ENCODE measurements at regions not wholly inside any gene's neighbourhood (a gene's known extent, or its start where the extent isn't known, plus 50 kb on each side); places are given as distances from the start of the nearest gene placed in this dataset.
"Not testable (repeated sequence)": the region's sequence is repeated elsewhere in the genome, so short reads cannot be mapped to it uniquely, and the experiment has no call there.

DNA sequence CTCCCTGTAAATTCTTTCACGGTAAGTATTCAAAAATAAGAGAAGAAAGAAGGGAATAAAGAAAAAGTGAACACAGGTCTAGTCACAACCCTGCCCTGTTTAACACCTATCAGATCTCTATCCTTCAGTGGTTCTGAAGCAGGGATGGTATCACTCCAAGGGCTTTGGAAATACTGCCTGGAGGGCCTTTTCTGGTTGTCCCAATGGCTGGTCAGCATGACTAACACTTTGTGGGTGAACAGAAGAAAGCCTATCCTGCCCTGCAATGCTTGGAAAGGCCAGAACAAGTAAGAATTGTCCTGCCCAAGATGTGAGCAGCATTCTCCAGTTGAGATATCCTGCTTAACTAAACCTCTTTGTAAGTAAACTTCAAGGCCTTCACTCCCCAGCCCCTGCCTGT is 124.9 kb downstream of the TMEM167A start:
- DNase-seq: no peak

DNA sequence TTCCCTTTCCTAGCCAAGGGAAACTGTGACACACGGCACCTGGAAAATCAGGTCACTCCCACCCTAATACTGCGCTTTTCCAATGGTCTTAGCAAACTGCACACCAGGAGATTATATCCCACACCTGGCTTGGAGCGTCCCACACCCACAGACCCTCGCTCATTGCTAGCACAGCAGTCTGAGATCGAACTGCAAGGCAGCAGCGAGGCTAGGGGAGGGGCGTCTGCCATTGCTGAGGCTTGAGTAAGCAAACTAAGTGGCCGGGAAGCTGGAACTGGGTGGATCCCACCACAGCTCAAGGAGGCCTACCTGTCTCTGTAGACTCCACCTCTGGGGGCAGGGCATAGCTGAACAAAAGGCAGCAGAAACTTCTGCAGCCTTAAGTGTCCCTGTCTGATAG is 132.9 kb downstream of the TMEM167A start:
- DNase-seq: not testable (repeated sequence)

DNA sequence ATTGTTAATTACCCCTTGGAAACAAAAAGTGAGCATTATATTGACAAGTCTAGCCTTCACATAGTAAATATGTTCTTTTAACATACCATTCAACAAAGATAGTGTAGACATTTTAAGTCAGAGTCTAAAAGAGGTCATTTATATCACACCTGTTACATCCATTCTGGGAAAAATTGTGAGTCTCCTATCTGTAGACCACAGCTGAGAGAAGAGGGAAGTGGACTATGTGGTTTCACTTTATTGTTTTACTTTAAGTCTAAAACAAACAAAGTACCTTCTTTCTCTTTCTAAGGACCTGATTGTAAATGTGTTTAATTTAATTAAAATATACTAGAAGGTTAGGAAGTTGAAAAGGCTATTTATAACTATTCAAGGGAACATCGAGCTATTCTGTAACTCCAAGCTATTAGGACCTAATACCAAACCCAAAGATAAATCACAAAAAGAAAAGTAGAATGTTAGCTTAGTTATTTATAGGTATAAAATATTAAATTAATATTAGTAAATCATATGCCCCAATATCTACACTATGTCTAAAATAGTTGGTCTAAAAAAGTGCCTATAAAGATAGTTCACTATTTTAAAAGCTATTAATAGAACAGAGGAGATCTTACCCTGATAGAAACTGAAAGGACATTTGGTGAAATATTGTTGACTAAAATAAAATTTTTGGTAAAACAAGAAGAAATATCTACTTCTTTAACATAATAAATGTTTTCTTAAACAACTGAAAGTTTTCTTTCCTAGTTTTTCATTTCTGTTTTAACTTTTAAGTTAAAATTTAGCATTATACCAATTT is 134.9 kb downstream of the TMEM167A start:
- no peak for DNase-seq

DNA sequence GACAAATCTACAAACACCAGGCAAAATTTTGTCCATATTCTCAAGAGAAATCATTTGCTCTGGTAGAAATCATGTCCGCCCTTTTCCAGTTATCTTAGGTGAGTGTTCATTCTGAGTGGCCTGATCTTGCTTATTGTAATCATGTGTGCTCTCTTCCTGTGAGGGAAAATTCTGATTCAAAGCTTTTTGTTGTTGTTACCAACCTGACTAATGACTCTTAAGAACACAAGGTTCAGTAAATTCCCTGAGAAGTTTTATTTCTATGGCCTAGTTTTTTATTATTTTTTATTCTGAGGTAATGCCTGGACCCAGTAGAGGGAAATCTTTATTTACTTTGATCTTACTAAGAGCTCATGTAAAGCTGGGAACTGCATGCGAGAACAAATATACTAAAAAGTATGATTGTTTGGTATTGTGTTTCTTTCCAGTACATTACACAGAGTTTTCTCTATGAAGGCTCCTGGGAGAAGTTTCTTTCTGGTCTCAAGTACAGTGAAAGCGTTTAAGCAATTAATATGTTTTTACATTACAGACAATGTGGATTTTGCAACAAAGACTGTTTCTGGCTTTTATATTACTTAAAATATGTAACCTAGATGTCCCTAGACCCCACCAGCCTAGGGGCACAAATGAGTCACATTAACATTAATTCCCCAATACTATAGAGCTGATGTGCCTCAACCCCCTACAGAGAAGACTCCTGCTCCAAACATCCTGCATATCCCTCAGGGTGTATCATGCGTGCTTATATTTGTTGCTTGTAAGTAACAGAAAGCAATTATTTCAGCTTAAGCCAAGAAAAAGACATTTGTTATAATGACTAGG is 138.1 kb downstream of the TMEM167A start:
- no peak for DNase-seq

DNA sequence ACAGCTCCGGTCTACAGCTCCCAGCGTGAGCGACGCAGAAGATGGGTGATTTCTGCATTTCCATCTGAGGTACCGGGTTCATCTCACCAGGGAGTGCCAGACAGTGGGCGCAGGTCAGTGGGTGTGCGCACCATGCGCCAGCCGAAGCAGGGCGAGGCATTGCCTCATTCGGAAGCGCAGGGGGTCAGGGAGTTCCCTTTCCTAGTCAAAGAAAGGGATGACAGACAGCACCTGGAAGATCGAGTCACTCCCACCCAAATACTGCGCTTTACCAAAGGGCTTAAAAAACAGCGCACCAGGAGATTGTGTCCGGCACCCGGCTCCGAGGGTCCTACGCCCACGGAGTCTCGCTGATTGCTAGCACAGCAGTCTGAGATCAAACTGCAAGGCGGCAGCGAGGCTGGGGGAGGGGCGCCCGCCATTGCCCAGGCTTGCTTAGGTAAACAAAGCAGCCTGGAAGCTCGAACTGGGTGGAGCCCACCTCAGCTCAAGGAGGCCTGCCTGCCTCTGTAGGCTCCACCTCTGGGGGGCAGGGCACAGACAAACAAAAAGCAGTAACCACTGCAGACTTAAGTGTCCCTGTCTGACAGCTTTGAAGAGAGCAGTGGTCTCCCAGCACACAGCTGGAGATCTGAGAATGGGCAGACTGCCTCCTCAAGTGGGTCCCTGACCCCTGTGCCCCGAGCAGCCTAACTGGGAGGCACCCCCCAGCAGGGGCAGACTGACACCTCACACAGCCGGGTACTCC is 144.5 kb downstream of the TMEM167A start:
- DNase-seq: not testable (repeated sequence)

DNA sequence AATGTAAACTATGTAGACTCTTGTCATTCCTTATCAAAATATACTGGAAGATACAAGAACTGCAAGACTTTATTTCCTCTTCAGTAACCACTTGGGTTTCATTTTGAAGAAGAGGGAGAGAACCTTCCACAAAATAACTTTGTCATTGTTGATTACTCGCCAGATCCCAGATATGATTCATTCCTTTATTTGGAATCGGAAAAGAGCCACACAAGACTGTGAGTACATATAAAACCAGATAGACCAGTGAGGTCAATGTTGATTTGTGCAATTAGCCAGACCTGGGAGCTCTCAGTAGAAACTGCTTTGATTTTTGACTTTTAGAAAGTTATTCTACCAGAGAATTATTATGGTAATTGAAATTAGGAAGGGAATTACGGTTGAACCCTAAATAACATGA is 146.1 kb downstream of the TMEM167A start:
- DNase-seq: no peak

DNA sequence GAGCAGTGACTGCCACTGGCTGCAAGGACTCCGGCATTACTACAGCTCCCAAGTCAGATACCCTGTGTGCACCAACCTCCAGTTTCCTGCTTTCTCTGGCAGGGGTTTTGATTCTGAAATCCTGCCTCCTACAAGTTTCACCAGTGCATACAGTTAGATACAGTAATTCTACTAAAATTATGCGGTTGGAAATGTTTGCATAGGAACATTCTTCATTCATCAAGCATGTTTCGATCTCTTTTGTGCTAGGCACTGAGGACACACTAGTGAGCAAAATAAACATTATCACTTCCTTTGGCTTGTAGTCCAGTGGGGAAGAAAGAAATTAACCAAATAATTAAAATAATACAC is 152.2 kb downstream of the TMEM167A start:
- DNase-seq: no peak

DNA sequence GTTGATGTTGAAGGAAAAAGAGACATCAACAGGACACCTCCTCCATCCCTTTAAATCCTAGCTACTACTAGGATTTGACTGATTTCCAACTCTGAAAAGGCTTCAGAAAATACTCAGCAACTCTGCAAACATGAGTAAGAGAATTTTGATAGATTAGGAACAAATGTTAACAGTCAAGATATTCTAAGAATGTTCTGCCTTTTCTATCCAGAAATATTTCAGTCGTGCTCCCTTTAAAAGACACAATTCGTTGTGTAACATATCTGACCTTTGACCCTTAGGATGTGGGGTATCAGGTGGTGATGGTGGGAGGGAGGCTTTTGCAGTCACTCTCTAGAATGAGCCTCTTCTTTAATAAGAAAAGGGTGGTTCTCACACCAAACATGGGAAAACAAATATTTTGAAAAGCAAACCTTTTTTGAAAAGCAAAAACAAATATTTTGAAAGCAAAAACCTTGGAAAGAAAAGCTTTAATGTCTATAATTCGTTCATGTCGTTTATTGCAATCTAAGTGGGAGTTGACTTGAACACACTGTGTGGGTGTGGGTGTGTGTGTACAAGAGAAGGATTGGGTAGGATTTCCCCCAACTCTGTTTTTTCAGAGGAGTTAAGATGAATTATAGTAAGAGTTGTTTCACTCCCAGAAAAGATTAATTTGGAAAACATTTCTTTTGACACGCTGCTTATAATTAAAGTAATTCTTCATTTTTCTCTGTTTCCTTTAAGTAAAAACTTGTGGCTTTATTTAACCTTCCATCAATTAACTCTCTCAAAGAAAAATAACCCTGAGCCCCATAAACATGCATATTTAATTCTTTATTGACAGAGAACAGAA is 152.8 kb downstream of the TMEM167A start:
- no peak for DNase-seq

DNA sequence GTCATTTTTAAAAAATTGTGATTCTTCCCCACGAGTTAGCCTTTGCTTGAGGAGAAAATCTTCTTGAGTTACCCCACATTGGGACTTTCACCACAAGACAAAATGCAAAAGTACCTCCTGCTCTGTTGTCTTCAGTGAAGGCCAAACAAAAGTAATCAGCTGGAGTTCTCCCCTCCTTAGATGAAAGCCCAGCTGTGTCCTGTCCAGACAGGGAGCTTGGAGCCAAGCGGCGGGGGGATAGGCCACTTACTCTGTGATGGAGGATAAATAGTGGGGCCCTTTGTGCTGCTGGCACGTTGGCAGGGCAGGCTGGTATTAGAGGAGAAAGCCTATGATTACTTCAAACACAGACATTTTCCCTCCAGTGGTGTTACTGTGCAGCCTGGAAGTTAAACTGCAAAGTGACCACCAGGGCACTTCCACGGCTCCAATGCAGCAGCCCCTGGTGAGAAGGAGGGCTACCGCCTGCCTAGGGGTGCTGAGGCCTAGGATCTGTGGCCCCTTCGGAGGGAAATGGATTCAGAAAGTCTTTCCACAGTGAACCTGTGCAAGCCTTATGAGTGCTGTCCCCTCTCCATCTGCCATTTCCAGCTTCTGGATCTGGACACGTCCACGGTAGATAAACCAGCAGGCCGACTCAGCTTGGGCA is 155.0 kb downstream of the TMEM167A start:
- no peak for DNase-seq

DNA sequence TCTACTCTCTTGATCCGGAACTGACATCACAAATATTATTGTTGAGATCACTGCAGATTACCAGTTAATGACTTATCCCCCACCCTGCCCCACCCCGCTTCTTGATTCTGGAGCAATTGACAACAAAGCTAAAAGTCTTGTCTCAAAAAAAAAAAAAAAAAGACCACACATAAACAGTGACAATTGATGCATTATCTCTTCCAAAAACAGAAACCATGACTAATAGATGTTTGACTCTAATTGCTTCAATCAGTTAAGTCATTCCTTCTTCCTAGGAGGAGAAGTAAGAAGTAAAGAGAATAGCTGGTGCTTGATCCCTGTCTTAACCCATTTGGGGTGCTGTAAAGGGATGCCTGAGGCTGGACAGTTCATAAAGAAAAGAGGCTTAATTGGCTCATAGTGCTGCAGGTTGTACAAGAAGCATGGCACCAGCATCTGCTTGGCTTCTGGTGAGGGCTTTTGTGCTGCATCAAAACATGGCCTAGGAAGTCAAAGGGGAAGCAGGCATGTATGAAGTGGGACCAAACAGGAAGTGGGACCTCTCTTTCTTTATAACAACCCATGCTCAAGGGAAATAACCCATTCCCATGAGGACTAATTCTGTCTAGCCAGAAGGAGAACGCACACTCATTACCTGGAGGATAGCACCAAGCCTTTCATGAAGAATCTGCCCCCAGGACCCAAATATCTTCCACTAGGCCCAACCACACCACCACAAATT is 158.7 kb downstream of the TMEM167A start:
- DNase-seq: no peak

DNA sequence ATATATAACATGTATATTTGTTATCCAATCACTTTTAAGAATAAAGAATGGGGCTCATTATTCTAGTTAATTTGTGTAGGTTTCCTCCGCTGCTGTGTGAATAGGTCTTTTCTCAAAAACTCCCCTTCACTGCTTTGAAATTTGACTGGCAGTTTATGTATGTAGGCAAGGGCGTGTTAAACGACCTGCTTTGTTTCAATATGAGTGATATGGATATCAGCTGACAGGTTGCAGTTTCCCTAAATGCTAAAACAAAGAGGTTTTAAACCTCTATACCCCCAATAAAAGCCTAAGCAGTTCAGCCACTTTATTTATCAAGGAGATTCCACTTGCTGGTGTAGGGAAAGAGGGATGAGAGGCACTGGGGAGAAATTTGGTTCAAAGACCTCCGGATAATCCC is 159.6 kb downstream of the TMEM167A start:
- no peak for DNase-seq

DNA sequence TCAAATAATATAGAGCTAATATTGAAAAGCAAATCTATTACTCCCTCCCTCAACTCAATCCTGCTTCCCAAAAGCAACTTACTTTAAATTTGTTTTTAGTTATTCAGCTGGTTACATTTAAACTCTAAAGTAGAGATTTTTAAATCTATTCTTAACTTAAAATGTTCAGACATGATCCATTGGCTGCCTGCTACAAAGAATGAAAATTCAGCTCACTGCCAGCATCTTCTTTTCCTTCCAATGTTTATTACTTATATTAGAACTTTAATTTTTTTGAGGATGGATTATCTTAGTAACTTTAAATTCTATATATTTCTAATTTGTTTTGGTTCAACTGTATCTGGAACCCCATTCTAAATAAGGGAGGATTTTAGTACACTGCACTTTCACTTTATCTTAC is 163.2 kb downstream of the TMEM167A start:
- DNase-seq: no peak

DNA sequence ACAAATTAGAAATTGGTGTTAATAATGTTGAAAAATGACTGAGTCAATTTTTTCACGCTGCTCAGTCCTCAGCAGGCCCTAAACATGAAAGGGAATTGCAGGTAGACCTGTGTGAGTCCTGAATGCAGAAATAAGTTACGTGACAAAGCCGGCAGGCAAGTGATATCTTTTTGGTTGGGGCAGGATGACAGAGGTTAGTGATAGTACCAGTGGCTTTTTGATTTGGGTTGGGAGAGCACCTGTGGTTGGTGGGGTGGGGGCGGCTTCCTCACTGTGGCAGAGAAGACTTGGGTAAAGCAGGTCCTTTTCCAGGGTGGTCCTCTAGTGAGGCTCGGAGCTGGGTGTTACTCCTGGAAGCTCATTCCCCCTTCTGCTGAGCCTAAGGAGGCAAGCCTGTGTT is 164.7 kb downstream of the TMEM167A start:
- no peak for DNase-seq

DNA sequence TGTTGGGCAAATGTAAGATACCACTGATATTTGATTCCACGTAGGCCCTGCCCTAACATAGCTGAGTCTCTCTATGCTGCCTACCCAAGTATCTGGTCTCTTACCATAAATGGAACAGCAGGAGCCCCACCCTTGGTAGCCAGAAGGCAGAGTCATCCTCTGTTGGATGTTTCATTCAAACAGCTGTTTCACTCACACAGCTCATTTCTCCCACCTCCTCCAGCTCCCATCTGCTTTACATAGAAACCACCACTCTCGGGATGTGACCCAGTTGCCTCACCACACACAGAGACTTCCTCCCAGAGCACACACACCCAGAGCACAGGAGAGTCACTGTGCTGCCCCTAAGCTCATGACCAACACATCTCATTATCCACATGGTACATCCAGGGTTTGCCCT is 165.3 kb downstream of the TMEM167A start:
- no peak for DNase-seq

DNA sequence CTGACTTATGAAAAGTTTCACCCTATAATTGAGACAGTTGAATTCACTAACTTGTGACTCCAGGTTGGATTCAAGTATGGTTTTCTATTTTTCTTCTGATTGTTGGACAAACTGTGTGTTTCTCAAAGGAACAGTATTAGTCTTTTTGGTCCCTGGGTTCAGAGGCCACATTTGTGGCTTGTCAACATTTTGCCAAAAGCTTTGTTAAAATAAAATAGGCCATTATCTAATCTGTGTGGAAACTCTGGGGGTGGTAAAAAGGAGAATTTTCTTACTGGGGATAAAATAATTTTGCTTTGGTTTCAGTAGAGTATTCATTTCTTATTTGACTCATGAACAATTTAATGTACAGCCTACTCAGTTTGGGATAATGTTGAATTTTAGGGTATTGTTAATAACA is 166.3 kb downstream of the TMEM167A start:
- DNase-seq: no peak

DNA sequence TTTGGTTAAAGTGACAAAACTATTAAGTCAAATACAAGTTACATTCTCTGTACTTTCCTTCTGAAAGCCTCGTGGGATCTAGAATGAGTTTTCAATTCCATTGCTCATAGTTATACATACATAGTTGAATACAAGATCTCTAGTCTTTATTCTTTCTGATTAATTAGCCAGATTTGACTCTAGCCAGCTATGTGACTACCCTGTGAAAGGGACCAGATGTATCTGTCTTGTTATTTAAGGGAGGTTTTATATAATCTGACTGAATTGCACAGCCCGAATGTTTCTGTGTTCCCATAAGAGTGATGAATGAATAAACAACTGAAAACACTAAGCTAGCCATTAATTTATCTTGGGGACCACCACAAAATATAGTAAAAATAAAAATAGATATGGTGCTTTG is 166.7 kb downstream of the TMEM167A start:
- no peak for DNase-seq

DNA sequence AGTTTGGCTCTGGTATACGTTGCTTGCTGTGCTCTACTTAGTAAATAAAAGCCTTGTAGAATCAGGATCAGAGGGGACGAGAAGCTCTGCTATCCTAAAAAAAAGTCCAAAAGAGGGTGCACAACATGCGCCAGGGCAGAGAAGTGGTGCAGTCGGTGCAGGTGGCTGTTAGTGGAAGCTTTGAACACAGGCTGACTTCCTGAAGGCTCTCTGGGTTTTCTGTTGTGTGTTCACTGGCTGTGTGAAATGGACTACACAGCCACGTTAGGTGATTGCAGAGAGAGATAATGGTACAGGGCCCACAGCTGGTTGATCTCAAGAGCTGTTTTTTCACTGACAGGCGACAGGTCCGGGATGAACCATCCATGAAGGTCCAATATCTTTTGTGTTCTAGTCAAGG is 167.4 kb downstream of the TMEM167A start:
- no peak for DNase-seq

DNA sequence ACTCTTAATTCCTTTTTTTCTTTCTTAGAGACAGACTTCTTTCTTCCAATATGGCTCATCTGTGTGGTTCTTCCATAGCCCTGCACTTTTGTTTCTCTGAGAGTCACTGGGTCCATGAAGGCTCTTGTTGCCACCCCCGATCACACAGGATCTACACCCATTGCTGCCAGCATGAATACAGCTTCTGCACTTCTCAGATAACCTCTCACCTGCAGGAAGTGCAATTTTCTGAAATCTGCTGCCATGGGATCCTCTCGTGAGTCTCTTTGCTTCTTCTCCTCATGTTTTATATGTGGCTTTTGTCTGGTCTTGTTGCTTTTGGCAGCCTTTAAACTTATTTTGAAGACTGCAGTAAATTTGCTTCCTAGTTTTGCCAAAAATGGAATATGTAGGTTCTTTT is 171.2 kb downstream of the TMEM167A start:
- no peak for DNase-seq

DNA sequence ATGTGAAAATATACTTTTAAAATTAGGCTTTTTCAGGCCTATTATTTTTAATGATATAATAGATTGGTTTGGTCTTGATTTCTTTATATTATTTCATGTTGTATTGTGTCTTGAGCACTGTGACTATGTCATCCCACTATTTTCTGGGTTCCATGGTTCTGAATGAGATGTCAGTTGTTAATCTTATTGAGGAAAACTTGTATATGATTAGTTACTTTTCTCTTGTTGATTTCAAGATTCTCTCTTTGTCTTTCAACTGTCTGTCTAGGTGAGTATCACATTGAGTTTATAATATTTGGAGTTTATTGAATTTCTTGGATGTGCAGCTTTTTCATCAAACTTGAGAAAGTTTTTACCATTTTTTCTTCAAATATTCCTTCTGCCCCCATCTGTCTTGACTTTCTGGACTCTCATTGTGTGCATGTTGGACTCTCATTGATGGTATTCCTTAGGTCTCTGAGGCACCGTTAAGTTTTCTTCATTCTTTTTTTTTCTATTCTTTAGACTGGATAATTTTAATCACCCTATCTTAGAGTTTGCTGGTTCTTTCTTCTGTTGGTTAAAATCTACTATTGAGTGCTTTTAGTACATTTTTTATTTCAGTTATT is 175.8 kb downstream of the TMEM167A start:
- DNase-seq: no peak

DNA sequence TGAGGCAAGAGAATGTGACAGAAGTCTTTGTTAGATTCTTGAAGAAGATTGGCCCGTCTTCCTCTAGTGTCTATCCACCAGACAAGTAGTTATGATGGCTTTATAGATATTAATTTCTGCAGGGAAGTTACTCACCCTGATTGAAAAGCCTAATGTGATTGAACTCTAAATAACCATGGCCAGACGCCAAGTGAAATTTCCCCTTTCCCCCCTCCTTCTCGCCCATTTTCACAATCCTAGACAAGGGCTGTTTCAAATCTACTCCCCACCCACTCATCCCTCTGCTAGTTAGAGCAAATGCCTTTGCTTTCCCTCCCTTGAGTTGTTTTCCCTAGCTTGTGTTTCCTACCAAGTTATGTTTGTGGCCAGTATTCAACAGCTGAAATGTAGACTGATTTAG is 182.5 kb downstream of the TMEM167A start:
- no peak for DNase-seq

DNA sequence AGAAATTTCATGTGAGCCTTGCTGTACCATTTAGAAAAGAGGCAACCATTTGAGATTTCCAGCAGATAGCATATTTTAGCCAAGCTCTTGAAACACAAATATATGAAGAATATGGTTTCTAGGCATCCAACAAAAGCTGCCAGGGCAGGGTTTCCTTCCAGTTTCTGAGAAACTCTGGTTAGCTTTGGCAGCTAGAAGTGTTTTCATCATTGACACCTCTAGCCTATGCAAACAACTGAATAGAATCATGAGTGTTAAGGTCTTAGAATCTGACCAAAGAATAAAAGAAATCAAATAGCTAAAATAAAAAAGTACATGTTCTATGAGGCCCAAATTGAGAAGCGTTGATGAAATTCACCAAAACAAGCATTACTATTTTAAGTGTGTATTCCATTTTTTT is 188.1 kb downstream of the TMEM167A start:
- no peak for DNase-seq
